Activated CD8-positive, alpha-beta memory T cell treated with anti-CD3 and anti-CD28 coated beads for 36 hours (primary cell): ENCODE measurements at regions not wholly inside any gene's neighbourhood (a gene's known extent, or its start where the extent isn't known, plus 50 kb on each side); places are given as distances from the start of the nearest gene placed in this dataset.
"Not testable (repeated sequence)": the region's sequence is repeated elsewhere in the genome, so short reads cannot be mapped to it uniquely, and the experiment has no call there.

Experiments
- CTCF ChIA-PET: fragments of 350-600 bp; sonication (Branson Sonifier 250); formaldehyde crosslinking; loops from one replicate; lab custom pipeline; 2021; ENCODE audit warnings: antibody characterized with exemption; lab: Charles Lee
- POLR2A ChIA-PET: fragments of 350-600 bp; sonication (Branson Sonifier 250); formaldehyde crosslinking; loops from one replicate; lab custom pipeline; 2021; ENCODE audit warnings: antibody characterized with exemption; lab: Charles Lee

- CTCF ChIA-PET, result no interaction called here
- POLR2A ChIA-PET, result no interaction called here
These were observed 111.6 kb upstream of the PPP3CA start for GRCh38 chr4:101458914-101459313.

GRCh38 chr4:101458473-101458872 lies 111.1 kb upstream of the PPP3CA start:
- ChIA-PET POLR2A (no interaction called here), CTCF (no interaction called here)

DNA sequence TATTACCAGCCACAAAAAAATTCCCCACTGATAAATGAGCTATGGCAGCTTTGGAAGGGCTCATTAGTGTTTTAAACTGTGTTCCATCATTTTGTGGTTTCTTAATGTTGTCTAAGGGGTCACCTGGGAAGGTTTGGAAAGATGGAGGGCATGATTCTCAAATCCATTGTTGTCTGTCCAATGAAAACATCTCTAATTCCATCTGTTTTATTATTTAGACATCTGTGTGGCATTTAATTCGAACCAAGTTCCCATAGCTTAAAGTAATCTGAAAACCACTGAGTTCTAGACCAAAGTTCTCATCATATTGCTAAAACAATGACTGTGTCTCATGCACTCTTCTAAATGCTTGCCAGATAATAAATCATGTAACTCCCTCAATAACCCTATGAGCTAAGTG lies 103.8 kb upstream of the PPP3CA start:
- POLR2A ChIA-PET, result no interaction called here
- CTCF ChIA-PET, result interaction anchor here (0.9 kb wide), 1 partner anchor 279 kb away, joined by 3 read pairs; no protein-coding TSS in a partner anchor

- ChIA-PET CTCF (no interaction called here), POLR2A (no interaction called here)
These were observed 94.1 kb upstream of the PPP3CA start for GRCh38 chr4:101441446-101441845.

DNA sequence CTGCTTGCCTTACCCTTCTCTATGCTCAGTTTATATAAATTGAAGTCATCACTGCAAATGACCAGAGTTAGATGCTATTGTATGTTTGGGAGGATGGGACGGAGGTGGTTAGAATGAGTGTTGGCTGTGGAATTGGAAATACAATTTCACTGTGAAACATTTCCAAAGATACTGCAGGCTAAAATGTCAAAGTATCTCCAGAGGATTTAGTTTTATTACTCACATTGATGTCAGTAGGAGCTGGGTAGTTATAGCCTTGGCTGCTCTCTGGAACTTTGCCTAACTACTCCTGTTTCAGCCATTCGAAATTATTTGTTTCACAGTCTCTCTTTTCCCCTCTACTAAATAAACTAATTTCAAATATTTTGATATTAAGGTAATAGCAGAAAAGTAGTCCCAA lies 92.6 kb upstream of the PPP3CA start:
- ChIA-PET POLR2A (no interaction called here), CTCF (no interaction called here)

DNA sequence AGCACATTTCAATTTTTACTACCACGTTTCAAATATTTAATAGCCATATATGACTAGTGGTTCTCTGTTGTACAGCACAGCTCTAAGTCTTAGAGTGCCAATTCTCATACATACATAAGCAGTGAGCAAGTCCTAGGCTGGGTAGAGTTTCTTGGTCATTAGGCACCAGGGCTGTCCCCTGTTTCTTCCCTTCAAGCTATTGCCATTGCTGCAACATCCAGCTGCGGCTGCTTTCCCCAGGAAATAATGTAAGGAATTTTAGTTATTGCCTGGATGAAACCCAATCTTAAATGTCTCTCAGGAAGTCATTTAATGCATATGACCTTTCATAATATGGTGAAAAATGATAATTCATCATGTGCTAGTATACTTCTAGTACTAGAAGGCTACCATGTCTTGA lies 74.1 kb upstream of the PPP3CA start:
- POLR2A ChIA-PET, result no interaction called here
- CTCF ChIA-PET, result no interaction called here

- ChIA-PET POLR2A (no interaction called here), CTCF (no interaction called here)
These were observed 73.3 kb upstream of the PPP3CA start for GRCh38 chr4:101420661-101421060.

- ChIA-PET CTCF (interaction anchor here (0.9 kb wide), 1 partner anchor 87 kb away, joined by 4 read pairs; no protein-coding TSS in a partner anchor), POLR2A (no interaction called here)
These were observed 72.2 kb upstream of the PPP3CA start for GRCh38 chr4:101419336-101420135.

DNA sequence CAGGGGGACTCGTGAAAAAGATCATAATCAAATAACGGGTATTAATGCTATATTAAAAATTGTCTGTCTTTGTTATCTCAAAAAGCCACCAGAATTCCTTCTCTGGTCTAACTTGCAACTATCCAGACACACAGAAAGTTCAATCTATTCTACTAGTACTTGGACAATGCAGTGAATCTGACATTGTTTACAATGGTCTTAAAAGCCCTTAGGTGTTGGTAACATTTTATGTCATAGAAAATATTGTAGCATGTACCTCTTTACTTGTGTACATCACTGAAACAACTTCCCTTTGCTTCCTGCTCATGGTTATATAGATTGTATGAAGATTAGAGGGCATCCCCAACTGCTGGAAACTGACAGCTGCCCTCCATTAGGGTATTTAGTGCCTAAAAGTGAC lies 71.1 kb upstream of the PPP3CA start:
- ChIA-PET POLR2A (interaction anchor here (1.2 to 1.5 kb wide), 2 partner anchors 71 to 90 kb away, joined by 5 to 6 read pairs; partner anchors contain the start of gene PPP3CA), CTCF (no interaction called here)

GRCh38 chr4:101418055-101418454 lies 70.7 kb upstream of the PPP3CA start:
- POLR2A ChIA-PET, result interaction anchor here (1.2 to 1.5 kb wide), 2 partner anchors 70 to 90 kb away, joined by 5 to 6 read pairs; partner anchors contain the start of gene PPP3CA

GRCh38 chr4:101417046-101417445 lies 69.7 kb upstream of the PPP3CA start:
- ChIA-PET CTCF (no interaction called here), POLR2A (no interaction called here)

More at GRCh38 chr4:101418055-101418454, 70.7 kb upstream of the PPP3CA start:
- CTCF ChIA-PET, result no interaction called here

DNA sequence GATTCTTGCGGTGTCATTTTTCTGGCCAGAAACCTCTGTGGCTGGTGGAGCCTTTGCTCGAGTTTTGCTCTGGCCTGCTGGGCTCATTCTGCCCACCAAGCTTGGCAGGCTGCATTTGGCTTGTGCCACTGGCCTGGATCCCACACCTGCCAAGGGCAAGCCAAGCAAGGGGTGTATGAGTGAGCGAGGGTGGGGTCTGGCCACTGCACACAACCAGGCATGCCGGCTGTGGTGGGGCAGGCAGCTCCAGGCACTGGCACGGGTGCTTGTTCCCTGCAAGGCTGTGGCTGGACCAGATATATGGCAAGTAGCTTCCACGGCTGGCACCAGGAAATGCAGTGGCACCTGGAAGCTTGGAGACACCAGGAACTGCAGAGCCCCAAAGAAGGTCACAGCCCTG lies 68.6 kb upstream of the PPP3CA start:
- CTCF ChIA-PET, result no interaction called here
- POLR2A ChIA-PET, result interaction anchor here (0.6 kb wide), 1 partner anchor 89 kb away, joined by 5 read pairs; no protein-coding TSS in a partner anchor

DNA sequence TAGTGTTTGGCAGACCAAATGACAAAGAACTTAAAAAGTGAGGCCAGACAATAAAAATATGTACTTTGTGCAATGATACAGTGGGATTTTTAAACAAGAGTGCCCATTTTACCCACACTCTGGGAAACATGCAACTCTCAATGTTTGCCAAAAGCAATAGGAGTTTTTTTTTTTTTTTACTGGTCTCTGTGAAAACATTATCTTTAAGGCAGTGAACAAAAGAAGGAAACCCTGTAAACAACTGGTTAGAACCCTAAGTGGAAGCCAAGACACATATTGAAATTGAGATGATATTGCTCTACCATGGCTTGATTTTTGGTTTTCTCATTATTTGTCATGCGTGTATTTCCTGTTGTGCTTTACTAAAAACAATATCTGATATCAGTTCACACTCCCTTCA lies 67.2 kb upstream of the PPP3CA start:
- ChIA-PET CTCF (no interaction called here), POLR2A (no interaction called here)

DNA sequence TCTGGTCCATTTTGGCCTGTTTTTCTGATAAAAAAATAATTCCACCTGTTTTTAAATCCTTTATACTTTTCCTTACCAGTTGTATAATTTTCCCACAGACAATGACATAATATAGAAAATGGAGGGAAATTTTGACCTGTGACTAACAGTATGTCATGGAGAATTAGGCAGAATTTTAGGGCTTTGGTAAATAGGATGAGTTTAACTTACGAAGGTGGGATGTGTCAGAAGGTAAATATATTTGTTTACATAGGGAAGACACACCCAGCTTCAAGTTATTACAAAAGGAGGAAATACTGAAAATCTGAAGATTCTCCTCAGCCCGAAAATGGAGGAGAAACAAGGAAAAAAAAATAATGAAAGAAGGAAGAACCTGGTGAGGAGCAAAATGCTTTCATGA lies 64.6 kb upstream of the PPP3CA start:
- CTCF ChIA-PET, result no interaction called here

DNA sequence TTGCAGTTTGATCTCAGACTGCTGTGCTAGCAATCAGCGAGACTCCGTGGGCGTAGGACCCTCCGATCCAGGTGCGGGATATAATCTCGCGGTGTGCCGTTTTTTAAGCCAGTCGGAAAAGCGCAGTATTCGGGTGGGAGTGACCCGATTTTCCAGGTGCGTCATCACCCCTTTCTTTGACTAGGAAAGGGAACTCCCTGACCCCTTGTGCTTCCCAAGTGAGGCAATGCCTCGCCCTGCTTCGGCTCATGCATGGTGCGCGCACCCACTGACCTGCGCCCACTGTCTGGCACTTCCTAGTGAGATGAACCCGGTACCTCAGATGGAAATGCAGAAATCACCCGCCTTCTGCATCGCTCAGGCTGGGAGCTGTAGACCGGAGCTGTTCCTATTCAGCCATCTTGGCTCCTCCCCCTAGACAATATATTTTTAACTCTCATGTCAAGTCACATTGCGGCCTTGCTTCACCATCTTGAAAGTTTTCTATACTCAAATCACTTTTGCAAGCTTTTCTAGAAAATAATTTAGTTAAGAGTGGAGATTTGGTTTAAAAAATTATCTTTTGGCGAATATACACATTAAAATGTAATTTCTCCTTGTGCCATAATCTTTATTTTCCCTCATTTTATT lies 64.1 kb upstream of the PPP3CA start:
- CTCF ChIA-PET, POLR2A ChIA-PET: not testable (repeated sequence)

More for the DNA sequence above, 64.6 kb upstream of the PPP3CA start:
- POLR2A ChIA-PET, result no interaction called here

GRCh38 chr4:101400096-101400495 lies 52.8 kb upstream of the PPP3CA start:
- CTCF ChIA-PET, result no interaction called here
- POLR2A ChIA-PET, result interaction anchor here (0.7 to 0.9 kb wide), 2 partner anchors 127 to 662 kb away, joined by 3 read pairs; no protein-coding TSS in a partner anchor

GRCh38 chr4:101398807-101399206 lies 51.5 kb upstream of the PPP3CA start:
- ChIA-PET POLR2A (no interaction called here), CTCF (no interaction called here)
